ENCODE measurements at regions not wholly inside any gene's neighbourhood (a gene's known extent, or its start where the extent isn't known, plus 50 kb on each side); places are given as distances from the start of the nearest gene placed in this dataset.

DNA sequence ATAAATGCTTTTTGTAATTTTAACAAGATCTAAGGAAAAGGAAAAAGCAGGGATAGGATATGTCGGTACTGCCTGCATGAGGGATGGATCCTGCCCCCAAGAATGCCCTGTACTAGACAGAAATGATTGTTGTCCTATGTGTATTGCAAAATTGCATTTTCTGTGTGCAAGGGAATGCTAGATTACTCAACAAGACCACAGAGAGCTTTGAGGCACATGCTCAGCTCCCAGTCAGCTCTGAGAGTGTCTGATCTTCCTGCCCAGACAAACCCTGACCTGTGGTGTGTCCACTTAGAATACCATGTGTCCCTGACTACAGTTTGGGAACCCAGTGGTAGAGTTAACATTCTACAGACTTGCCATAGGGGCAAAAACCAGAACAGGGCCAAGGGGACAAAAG is 129.2 kb upstream of the PAK3 start:
- H3K4me1 ChIP-seq, result no peaks in the 10 kb centered on the region
- H3K9me3 ChIP-seq, result no peaks in the 10 kb centered on the region
- ATAC-seq (no peak), DNase-seq (no peak)
- no peak overlapping the region for H3K4me3 ChIP-seq
- no peaks in the 10 kb centered on the region for H3K27me3 ChIP-seq
- H3K36me3 ChIP-seq, result no peaks in the 10 kb centered on the region
- H3K27ac ChIP-seq, result no peak overlapping the region
- TF ChIP-seq, protein P1, sequence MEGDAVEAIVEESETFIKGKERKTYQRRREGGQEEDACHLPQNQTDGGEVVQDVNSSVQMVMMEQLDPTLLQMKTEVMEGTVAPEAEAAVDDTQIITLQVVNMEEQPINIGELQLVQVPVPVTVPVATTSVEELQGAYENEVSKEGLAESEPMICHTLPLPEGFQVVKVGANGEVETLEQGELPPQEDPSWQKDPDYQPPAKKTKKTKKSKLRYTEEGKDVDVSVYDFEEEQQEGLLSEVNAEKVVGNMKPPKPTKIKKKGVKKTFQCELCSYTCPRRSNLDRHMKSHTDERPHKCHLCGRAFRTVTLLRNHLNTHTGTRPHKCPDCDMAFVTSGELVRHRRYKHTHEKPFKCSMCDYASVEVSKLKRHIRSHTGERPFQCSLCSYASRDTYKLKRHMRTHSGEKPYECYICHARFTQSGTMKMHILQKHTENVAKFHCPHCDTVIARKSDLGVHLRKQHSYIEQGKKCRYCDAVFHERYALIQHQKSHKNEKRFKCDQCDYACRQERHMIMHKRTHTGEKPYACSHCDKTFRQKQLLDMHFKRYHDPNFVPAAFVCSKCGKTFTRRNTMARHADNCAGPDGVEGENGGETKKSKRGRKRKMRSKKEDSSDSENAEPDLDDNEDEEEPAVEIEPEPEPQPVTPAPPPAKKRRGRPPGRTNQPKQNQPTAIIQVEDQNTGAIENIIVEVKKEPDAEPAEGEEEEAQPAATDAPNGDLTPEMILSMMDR (IDR thresholded peaks at IDR 0.05), result no peak
- intact Hi-C loops (cut with DNase I), result no loop called here

GRCh38 chrX:110966091-110966454 is 129.9 kb upstream of the PAK3 start:
- ATAC-seq, result no peak
- Histone ChIP-seq H3K36me3 (no peaks in the 10 kb centered on the region), H3K27ac (no peak overlapping the region), H3K9me3 (no peaks in the 10 kb centered on the region), H3K4me1 (no peaks in the 10 kb centered on the region), H3K27me3 (no peaks in the 10 kb centered on the region), H3K4me3 (no peak overlapping the region)
- TF ChIP-seq, protein P1 (IDR thresholded peaks at IDR 0.05), result no peak
- intact Hi-C loops (cut with DNase I), result no loop called here
- DNase-seq, result no peak

- ATAC-seq (no peak), DNase-seq (no peak)
- Histone ChIP-seq H3K36me3 (no peaks in the 10 kb centered on the region), H3K9me3 (no peaks in the 10 kb centered on the region), H3K4me1 (no peaks in the 10 kb centered on the region), H3K27me3 (no peaks in the 10 kb centered on the region), H3K27ac (no peak overlapping the region), H3K4me3 (no peak overlapping the region)
- TF ChIP-seq, protein P1 (IDR thresholded peaks at IDR 0.05), result no peak
- intact Hi-C loops (cut with DNase I), result no loop called here
Observed at GRCh38 chrX:110965409-110966090, 130.4 kb upstream of the PAK3 start.

DNA sequence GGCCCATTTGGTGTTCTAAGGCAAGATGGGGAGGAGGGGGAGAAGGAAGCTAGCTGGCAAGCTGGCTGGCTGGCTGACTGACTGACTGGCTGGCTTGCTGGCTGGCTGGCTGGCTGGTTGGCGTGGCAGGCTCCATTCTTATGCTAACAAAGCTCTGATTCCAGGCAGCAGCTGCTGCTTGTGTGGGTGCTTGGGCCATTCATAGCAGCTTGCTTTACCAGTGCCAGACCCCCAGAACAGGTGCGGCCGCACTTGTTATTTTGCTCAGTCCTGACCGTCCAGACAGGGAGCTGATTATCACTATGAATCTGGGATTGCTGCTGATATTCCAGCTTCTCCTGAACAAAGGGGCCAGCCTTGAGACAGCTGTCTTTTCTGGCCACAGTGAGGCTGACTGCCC is 131.2 kb upstream of the PAK3 start:
- Histone ChIP-seq H3K27ac (no peak overlapping the region), H3K4me3 (no peak overlapping the region), H3K4me1 (no peaks in the 10 kb centered on the region), H3K27me3 (no peaks in the 10 kb centered on the region), H3K36me3 (no peaks in the 10 kb centered on the region), H3K9me3 (no peaks in the 10 kb centered on the region)
- intact Hi-C loops (cut with DNase I), result no loop called here
- TF ChIP-seq, protein P1 (IDR thresholded peaks at IDR 0.05), result no peak
- ATAC-seq (no peak), DNase-seq (peak in 1 of 4 donors; percentile 20)

- Histone ChIP-seq H3K36me3 (no peaks in the 10 kb centered on the region), H3K4me3 (no peak overlapping the region), H3K9me3 (no peaks in the 10 kb centered on the region), H3K4me1 (no peaks in the 10 kb centered on the region), H3K27me3 (no peaks in the 10 kb centered on the region), H3K27ac (no peak overlapping the region)
- intact Hi-C loops (cut with DNase I), result no loop called here
- TF ChIP-seq, protein P1 (IDR thresholded peaks at IDR 0.05), result no peak
- no peak for ATAC-seq
- no peak for DNase-seq
Observed at GRCh38 chrX:110962451-110962850, 133.5 kb upstream of the PAK3 start.
